ENCODE measurements at regions not wholly inside any gene's neighbourhood (a gene's known extent, or its start where the extent isn't known, plus 50 kb on each side); places are given as distances from the start of the nearest gene placed in this dataset.
A peak's percentile ranks its signal among the peaks of the same experiment; 100 is the strongest.

DNA sequence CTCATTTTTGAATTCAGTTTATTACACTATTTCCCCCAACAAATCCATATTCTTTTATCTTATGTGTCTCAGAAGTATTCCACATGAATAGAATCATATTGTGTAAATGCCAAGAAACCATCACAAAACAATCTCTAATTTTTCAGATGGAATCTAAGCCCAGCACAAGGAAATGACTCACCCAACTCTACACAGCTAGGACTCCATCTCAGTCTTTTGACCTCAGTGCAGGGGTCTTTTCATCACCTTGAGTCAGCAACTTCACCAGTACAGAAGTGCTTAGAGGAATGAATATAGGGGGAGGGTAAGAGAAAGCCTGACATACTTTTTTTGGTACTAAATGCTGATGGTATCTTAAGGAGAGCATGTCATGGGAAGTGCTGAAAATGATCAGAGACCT is 169.3 kb upstream of the LRRN1 start:
- no peak for DNase-seq (ENCODE audit: low spot score)

DNA sequence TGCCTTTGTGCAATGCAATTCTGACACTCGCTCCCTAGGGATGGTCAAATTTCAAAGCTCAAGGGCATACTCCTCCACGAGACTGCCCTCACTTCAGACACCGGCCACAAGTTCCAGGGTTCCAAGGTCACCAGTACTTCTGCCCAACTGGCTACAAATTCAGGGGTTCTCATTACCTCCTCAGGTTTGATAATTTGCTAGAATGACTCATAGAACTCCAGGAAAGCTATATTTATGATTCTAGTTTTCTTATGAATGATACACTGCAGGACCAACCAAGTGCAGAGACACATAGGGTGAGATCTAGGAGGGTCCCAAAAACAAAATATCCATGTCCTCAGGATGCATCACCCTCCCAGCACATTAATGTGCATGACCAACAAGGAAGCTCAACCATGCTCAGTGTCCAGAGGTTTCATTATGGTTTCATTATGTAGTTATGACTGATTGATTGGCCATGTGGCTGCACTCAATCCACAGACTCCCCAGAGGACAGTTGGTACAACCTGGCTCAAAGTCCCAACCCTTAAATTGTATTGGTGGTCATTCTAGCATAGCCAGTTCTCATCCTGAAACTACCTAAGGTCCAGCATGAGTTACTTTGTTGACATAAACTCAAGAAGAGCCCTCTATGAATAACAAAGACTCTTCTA is 170.4 kb upstream of the LRRN1 start:
- DNase-seq (ENCODE audit: low spot score), result no peak

DNA sequence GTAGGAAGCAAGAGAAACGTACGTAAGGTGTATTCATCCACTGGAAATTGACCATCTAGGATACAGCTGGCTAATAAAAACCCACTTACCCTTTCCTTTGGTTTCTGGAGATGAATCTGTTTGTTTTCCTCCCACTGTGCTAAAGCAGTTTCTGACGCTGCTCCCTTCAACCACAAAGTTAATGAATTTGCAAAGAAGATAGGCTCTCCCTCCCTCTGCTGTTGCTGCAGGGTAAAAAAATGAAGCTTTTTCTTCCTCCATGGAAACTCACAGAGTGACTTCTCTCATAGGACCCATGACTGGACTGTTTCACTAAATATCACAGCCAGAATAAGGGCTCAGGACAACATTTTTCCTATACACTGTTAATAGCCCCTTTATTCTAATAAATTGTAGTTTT is 172.1 kb upstream of the LRRN1 start:
- DNase-seq (ENCODE audit: low spot score), result no peak

DNA sequence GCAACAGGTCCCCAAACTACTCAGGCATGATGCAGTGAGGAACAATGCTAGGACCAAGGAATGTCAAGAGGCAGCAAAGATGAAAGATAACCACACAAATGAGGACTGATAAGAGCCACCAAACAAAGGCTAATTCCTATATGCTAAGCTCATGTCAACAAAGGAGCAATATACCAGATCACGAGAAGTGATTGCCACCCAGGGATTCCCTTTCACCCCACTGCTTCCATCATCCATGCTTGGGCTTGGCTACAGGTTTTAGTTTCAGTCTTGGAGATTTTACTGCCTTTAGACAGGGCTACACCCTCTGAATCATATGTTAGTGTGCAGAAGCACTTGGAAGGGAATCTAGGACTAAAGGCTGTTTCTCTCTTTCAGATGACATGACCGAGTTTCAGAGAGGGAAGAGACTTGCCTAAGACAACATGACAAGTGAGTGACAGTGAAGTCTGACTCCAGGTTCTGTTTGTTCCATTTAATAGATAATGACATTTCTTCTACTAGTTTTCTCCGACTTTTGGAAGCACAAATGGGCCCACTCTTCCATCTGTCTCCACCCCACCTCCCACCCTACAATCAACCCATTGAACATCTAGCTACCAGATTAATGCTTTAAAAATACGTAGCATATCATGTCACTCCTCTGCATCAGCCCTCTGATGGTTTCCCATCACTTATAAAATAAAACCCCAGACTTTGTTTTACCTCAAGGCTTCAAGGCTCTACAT is 173.5 kb upstream of the LRRN1 start:
- DNase-seq (ENCODE audit: low spot score), result no peak

DNA sequence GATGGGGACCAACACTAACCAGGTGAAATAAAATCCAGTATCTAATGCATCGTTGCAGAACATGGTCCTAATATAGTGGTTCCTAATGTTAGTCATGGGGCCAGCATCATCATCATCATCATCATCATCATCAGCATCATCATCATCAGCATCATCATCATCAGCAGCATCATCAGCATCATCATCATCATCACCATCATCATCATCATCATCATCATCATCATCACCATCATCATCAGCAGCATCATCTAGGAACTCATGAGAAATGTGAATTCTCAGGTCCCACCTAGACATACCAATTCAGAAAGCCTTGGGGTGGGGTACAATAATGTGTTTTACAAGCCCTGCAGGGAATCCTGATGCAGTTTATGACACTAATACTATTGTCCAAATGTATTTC is 179.4 kb upstream of the LRRN1 start:
- DNase-seq (ENCODE audit: low spot score), result no peak

DNA sequence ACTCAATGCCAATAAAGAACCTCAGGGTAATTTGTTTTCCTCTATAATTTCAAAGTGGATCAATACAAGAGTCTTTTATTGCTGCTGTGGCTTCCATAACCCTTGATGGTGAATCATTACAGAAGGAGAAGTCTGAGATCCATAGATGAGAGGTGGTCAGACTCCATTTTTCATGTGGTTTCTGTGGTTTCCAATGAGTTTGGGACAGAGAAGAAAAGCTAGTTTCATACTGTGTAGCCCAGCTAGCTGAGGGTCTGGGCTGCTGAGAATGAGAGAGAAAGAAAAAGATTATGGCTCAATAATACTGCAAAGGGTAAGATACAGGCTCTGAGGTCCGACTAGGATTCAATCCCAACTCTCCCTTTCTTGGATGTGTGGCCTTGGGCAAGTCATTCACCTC is 180.6 kb upstream of the LRRN1 start:
- no peak for DNase-seq (ENCODE audit: low spot score)

DNA sequence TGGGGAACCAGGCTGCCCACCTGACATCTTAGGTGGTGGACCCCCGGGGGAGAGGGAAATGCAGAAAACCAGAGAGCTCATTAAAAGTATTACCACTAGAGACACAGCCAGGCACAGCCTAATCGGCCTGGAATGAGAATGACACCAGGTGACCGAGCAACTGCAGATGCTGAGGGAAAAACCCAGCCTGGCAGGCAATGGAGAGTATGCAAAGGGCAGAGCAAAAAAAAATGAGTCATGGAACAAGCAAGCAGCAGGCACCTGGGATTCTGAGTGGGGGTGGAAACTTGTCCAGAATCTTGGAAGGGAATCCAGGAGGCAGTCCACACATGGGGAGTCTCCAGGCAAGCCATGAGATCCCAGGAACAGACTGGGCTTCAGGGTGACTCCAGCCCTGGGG is 183.7 kb upstream of the LRRN1 start:
- peak; percentile 13 for DNase-seq (ENCODE audit: low spot score)

DNA sequence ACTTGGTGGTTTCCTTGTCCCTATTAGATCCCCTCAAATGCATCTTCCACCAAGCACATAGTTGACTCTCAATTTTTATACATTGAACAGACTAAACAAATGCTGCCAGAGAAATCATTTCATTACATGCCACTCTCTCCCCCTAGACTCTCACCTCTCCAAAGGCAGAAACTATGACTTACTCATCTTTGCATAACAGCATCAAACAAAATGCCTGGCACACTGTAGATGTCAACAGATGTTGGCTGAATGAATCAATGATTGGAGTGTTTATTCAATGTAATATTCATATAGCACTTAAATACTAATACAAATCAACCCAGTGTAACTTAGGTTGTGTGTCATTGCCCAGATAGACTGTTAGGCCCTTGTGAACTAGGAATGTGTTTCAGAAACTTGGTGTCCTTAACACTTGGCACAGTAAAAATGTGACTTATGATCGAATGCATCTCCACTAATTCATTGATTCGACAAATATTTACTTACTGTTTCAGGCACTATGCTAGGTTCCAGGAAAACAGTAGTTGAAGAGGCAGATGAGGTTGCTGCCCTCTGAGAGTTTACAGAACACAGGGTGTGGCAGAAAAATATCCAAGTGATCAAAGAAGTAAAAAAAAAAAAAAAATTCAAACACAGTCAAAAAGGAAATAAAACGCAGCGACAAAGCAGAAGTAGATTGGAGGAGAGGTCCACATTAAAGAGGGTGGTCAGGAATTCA is 188.5 kb upstream of the LRRN1 start:
- no peak for DNase-seq (ENCODE audit: low spot score)

DNA sequence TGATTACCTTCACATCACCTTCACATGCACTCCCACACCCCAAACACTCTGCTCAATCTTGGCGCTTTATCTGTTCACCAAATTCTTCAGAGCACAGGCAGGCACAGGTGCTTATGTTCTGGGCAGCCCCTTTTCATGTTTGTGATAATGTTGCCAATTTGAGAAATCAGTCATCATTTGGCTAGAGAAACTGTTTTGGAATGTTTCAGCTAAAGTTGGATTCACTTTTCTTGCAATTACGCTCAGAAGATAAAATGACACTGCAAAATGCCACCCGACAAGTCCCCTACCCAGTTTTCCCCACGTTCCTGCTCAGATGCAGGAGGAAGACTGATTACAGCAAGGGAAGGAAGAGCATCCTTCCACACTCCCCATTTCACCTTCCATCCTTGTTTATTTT is 192.9 kb upstream of the LRRN1 start:
- DNase-seq (ENCODE audit: low spot score), result no peak

DNA sequence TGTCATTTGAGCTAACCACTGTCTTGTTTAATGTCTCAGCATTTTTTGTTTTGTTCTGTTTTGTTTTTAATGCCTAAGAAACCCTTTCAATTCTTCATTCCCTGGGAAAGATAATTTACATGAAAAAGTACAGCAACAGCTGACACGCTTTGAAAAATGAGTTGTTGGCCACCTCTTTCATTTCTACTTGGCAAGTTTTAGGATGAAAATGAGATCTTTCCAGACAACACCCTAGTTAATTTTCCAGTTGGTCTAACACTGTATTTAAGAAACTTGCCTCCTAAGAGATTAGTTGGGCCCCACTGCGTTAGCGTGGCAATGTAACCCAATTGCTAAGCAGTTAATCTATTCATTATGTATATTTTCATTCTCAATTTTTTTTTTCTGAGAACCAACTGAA is 194.0 kb upstream of the LRRN1 start:
- no peak for DNase-seq (ENCODE audit: low spot score)

DNA sequence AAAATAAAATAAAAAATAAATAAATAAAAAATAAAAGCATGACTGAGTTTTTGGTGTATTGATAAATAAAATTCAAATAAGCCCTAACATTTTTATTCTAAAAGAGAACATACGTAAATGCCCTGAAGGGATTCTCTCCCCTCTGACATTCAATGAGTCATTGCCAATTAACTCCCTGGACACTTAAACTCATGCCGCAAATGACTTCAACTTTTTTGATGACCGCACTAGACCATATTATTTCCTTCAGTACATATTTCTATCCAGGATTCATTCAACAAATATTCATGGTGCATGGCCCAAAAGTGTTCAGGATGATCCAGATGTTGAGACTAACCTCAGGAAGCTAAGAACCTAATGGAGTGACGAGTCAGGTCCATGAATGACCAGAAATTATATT is 195.9 kb upstream of the LRRN1 start:
- DNase-seq (ENCODE audit: low spot score), result peak; percentile 9

DNA sequence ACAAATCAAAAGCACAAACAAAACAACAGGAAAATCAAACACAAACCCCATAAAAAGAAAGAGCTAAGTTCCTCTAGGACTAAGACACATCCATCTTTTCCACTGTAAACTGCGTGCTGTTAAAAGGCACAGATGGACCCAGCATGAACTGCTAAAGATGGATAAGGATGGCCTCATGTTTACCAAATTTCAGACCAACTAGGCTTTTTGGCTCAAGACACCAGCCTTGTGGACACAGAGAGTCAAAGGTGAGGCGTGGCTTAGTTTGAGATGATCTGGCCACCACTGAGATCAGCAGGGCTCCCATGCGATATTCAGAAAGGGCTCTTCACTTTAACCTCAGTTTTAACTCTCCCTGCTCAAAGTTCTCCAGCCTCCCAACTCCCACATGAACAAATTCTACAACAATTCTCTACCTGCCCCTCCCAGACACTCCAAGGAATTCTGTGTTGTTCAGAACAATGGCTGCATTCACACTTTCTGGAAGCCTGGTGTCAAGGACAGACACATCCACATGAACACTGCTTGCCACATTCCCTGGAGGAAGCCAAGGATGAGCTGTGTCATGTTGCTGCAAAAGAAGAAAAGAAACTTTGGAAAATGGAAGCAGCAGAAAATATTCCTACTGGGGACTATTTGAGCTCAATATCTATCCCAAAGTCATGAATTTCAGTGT is 198.4 kb upstream of the LRRN1 start:
- DNase-seq (ENCODE audit: low spot score), result no peak

DNA sequence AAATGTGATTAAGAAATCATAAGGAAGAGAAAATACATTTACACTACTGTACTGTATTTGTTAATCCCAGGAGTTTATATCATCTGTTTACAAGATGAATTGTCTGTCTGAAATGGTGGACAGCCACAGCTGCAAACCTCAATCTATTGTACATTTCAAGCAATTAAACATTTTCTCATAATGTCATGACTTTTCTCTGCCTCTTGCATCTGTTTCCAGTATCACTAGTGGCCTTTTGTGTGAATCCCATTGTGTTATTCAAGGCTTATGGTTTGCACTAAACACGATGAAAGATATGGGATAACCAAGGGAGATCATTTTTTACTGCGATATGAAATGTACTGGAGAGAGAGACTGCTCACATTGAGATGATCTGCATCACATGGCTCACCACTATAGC is 200.2 kb upstream of the LRRN1 start:
- no peak for DNase-seq (ENCODE audit: low spot score)

DNA sequence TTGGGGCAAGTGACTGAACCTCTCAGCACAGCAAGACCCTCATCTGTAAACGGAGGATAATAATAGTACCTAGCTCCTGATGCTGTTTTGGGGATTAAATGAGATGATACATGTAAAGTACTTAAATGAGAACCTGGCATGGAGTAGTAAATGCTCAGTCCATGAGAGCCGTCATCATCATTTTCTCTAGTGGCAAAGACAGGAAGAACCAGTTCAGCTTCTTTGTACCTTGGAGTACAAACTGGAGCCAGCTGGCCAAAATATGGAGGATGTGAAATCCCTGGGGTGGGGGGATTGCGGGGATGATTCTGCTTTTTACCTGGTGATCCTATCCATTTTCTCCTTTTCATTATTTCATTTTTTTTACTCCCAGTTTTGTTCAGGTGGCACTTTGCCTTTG is 204.2 kb upstream of the LRRN1 start:
- DNase-seq (ENCODE audit: low spot score), result no peak

DNA sequence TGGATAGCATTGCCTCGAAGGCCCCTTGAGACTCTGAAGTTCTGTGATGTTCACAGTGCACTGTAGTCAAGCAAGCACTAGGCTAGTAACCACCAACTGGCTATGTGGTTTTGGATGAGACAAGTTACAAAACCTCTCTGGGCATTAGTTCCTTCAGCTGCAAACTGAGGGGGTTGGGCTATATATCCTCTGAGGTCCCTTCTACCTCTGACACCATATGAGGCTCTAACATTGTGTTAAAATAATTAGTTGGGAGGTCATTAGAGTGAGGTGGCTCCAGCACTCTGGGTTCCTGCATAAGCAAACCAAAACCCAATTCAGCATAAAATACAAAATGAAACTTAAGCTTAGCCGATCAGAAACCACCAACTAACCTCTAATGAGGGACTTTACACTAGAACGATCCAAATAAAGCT is 209.5 kb upstream of the LRRN1 start:
- no peak for DNase-seq (ENCODE audit: low spot score)

DNA sequence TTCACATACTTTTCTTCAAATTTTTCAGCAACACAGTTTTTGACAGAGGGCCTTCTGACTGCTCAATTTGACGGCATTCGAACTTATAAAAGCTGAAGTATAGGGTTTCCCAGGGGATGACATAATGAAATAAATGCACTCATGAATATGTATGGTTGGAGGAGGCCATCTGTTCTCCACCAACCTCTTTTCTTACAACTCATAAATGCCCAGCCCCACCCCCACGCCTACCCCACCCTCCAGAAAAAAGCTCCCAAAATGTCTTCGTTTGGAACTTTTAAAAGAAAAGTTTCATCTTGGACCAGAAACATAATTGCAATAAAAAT is 211.6 kb upstream of the LRRN1 start:
- DNase-seq (ENCODE audit: low spot score), result no peak

DNA sequence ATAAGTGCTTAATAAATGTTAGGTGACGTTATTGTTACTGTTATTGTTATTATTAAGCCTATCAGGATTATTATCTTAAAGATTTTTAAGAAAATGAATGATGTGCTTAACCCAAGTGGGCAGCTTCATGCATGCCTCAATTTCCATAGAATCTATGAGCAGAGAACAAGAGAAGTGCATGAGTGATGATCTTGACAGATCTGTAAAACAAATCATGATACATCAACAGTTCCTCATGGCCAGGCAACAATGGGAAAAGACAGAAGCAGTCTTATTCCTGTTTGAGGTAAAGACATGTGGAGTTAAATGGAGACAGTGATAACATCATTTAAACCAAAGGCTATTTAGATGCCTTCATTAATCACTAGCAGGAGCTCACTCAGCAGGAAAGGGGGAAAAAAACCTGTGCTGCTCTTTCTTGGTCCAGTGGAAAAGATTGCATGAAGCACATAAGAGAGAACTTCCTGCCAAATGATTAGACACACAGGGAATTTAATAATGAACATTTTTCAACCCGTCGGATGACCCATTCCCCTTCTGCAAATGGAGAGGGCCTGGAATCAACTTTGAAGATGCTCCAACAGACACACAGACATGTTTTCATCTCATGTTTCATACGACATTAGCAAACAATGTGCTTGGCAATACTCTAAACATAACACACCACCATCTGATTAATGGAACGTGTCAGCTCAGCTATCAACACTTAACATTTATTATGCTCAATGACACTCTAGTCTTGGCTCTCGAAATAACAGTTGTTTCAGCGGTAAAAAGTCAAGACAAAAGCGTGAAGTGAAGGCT is 212.2 kb upstream of the LRRN1 start:
- DNase-seq (ENCODE audit: low spot score), result no peak

DNA sequence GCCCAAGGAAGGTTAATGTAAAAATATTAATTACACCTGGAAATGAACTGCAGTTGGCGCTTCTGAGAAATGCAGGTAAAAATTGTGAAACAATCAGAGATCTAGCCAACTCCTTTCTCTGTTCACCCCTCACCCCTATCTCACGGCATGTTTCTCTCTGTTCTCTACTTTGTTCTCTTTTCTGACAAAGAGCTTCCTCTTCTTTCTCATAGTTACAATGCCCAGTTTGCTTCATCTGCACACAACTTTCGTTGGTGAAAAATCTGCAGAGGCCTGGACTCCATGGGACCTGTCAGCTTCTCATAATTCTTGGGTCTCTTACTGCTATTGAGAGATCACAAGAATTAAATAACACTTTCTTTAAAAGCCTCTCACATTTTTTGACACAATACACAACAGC is 212.9 kb upstream of the LRRN1 start:
- no peak for DNase-seq (ENCODE audit: low spot score)

DNA sequence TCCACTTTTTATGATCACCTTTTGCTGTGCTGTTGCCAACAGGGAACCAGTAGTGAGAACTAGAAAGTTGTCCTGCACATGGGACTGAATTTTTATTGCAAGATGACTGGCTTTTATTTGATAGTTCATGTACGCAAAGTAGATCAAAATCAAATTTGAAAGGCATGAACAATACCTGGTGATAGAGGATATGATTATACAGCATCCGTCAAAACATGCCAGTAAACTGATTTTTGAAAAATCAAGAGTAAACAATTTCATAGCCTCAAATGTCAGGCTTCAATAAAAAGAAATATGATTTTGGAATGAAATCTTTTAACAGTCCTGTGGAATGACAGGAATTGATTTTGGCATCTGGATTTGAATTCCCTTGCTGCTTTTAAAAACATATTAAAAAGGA is 219.6 kb upstream of the LRRN1 start:
- no peak for DNase-seq (ENCODE audit: low spot score)

DNA sequence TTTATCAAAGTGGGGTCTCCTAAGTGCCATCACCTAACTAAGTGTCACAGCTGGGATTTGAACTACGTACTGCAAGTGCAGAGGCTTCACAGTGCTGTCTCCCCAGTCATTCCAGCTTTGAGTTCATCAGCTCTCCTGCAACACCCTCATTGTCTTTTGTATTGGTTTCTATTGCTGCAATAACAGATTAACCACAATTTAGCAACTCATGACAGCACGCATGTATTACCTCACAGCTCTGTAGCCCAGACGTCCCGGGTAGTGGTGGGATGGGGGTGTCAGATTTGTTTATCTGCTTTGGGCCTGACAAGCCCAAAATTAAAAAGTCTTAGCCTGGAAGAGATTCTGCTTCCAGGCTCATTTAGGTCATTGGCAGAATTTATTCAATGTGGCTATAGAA is 220.5 kb upstream of the LRRN1 start:
- no peak for DNase-seq (ENCODE audit: low spot score)

DNA sequence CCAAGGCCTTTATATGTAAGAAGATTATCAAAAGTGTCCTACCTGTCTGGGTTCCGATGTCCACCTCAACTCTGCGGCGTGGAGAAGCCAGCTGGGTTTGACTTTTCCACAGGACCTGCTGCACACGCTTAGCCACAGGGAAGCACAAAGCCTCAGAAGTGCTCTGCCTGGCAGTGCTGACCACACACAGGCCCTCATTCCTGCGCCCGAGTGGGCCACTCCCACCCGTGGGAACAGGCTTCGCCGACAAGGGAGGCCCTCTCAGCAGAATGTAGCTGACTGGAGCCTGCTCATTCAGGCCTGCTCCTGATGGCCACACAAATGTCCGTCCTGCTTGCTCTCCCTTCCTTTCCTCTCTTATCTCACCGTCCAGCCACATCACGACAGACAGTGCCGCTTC is 221.4 kb upstream of the LRRN1 start:
- no peak for DNase-seq (ENCODE audit: low spot score)

DNA sequence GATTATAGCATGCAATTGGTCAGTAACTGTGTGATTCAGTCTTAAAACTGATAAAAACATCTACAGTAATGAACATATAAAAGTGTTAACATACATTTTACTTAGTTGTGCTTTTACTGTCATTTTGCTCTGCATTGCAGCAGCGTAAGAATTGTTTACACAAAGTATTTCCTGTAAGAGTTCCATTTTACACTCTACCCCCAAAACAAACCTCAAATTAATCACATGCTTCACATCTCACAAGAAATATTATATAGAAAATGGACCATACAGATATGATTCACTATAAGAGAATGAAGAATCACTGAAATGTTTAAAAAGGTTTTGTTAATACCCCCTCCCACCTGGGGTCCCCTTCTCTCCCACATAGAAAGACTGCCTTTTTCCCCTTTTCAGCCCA is 225.9 kb upstream of the LRRN1 start:
- no peak for DNase-seq (ENCODE audit: low spot score)
